Hepatocyte (in vitro differentiated cells): ENCODE measurements at regions not wholly inside any gene's neighbourhood (a gene's known extent, or its start where the extent isn't known, plus 50 kb on each side); places are given as distances from the start of the nearest gene placed in this dataset.

ENCODE experiments used
- DNase-seq: peaks from one replicate; pipeline ENCODE4 v3.0.0-alpha.2; 2016; ENCODE audit warnings: low spot score
- H2AFZ ChIP-seq: fragments of 200-600 bp; sonication (generic); 2 replicates; pipeline ENCODE4 v1.6.0; 2016; ENCODE audit warnings: antibody characterized with exemption, mild to moderate bottlenecking
- H3K27ac ChIP-seq: fragments of 200-600 bp; sonication (generic); 2 replicates; pipeline ENCODE4 v1.5.1; 2016; ENCODE audit warnings: mild to moderate bottlenecking
- H3K27me3 ChIP-seq: fragments of 200-600 bp; sonication (generic); 2 replicates; pipeline ENCODE4 v1.6.1; 2016
- H3K36me3 ChIP-seq: fragments of 200-600 bp; sonication (generic); replicated peaks from 2 replicates; pipeline ENCODE4 v1.5.1; 2016; ENCODE audit warnings: low read depth; ENCODE audit not compliant: insufficient read depth
- H3K4me1 ChIP-seq: fragments of 200-600 bp; sonication (generic); 2 replicates; pipeline ENCODE4 v1.5.1; 2016; ENCODE audit warnings: mild to moderate bottlenecking, moderate library complexity; ENCODE audit not compliant: insufficient read depth
- H3K4me2 ChIP-seq: fragments of 200-600 bp; sonication (generic); 2 replicates; pipeline ENCODE4 v1.6.0; 2016
- H3K4me3 ChIP-seq: fragments of 200-600 bp; sonication (generic); 2 replicates; pipeline ENCODE4 v1.5.1; 2016; ENCODE audit warnings: mild to moderate bottlenecking
- H3K79me2 ChIP-seq: fragments of 200-600 bp; sonication (generic); 2 replicates; pipeline ENCODE4 v1.6.0; 2017; ENCODE audit warnings: mild to moderate bottlenecking
- H3K9me2 ChIP-seq: fragments of 200-600 bp; sonication (generic); replicated peaks from 2 replicates; pipeline ENCODE4 v1.6.0; 2017; ENCODE audit warnings: mild to moderate bottlenecking; ENCODE audit not compliant: insufficient read depth
- H3K9me3 ChIP-seq: fragments of 200-600 bp; sonication (generic); 2 replicates; pipeline ENCODE4 v1.5.1; 2016; ENCODE audit warnings: low read depth, mild to moderate bottlenecking
- H4K20me1 ChIP-seq: fragments of 200-600 bp; sonication (generic); 2 replicates; pipeline ENCODE4 v1.6.0; 2016; ENCODE audit warnings: mild to moderate bottlenecking; ENCODE audit not compliant: insufficient read depth, poor library complexity, severe bottlenecking
- EZH2 ChIP-seq: fragments of 200-600 bp; sonication (generic); IDR thresholded peaks from 2 replicates; pipeline ENCODE4 v1.6.1; 2016; ENCODE audit warnings: antibody characterized with exemption, mild to moderate bottlenecking, borderline replicate concordance
- EZH2phosphoT487 ChIP-seq: fragments of 200-600 bp; sonication (generic); IDR thresholded peaks from one replicate; pipeline ENCODE4 v1.6.1; 2018; ENCODE audit warnings: antibody characterized with exemption, mild to moderate bottlenecking, low read depth, moderate library complexity; ENCODE audit not compliant: unreplicated experiment, severe bottlenecking
- WGBS: methylation state at CpG from one replicate; pipeline ENCODE4 v1.1.6; 2016; ENCODE audit warnings: low lambda C conversion rate; ENCODE audit errors: missing lambda C conversion rate; 5-methylcytosine and 5-hydroxymethylcytosine counted together
- TF ChIP-seq, protein P1 (sequence below): fragments of 200-600 bp; sonication (generic); IDR thresholded peaks from 2 replicates; pipeline ENCODE4 v1.5.1; 2016; ENCODE audit warnings: antibody characterized with exemption, mild to moderate bottlenecking; ENCODE audit not compliant: poor library complexity

GRCh38 chr6:10203651-10204050, 211.2 kb downstream of the TFAP2A start:
- no peaks in the 10 kb centered on the region for H3K9me3 ChIP-seq
- H3K9me2 ChIP-seq = no peaks in the 10 kb centered on the region
- H3K4me1 ChIP-seq = no peaks in the 10 kb centered on the region
- DNase-seq = no peak
- H3K27me3 ChIP-seq = no peaks in the 10 kb centered on the region
- no peaks in the 10 kb centered on the region for H3K79me2 ChIP-seq
- no peak overlapping the region for H3K4me3 ChIP-seq
- no peaks in the 10 kb centered on the region for H3K36me3 ChIP-seq
- TF ChIP-seq EZH2phosphoT487 (no peak), EZH2 (no peak)
- TF ChIP-seq, protein P1, sequence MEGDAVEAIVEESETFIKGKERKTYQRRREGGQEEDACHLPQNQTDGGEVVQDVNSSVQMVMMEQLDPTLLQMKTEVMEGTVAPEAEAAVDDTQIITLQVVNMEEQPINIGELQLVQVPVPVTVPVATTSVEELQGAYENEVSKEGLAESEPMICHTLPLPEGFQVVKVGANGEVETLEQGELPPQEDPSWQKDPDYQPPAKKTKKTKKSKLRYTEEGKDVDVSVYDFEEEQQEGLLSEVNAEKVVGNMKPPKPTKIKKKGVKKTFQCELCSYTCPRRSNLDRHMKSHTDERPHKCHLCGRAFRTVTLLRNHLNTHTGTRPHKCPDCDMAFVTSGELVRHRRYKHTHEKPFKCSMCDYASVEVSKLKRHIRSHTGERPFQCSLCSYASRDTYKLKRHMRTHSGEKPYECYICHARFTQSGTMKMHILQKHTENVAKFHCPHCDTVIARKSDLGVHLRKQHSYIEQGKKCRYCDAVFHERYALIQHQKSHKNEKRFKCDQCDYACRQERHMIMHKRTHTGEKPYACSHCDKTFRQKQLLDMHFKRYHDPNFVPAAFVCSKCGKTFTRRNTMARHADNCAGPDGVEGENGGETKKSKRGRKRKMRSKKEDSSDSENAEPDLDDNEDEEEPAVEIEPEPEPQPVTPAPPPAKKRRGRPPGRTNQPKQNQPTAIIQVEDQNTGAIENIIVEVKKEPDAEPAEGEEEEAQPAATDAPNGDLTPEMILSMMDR = no peak
- no peak overlapping the region for H3K4me2 ChIP-seq
- no peak overlapping the region for H3K27ac ChIP-seq
- H4K20me1 ChIP-seq = no peaks in the 10 kb centered on the region
- 85% methylated on average over 1 of the region's 1 CpG for WGBS
- H2AFZ ChIP-seq = no peak overlapping the region

DNA sequence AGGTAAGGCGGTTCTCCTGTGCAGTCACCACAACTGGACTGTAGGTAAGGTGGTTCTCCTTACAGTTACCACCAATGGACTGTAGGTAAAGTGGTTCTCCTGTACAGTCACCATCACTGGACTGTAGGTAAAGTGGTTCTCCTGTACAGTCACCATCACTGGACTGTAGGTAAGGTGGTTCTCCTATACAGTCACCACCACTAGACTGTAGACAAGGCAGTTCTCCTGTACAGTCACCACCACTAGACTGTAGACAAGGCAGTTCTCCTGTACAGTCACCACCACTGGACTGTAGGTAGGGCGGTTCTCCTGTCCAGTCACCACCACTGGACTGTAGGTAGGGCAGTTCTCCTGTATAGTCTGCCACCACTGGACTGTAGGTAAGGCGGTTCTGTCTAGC, 212.3 kb downstream of the TFAP2A start:
- Histone ChIP-seq H3K36me3 (no peaks in the 10 kb centered on the region), H3K4me3 (no peak overlapping the region), H3K79me2 (no peaks in the 10 kb centered on the region), H3K9me3 (no peaks in the 10 kb centered on the region), H3K27ac (no peak overlapping the region), H2AFZ (no peak overlapping the region), H3K9me2 (no peaks in the 10 kb centered on the region), H4K20me1 (no peaks in the 10 kb centered on the region), H3K4me1 (no peaks in the 10 kb centered on the region), H3K27me3 (no peaks in the 10 kb centered on the region), H3K4me2 (no peak overlapping the region)
- no peak for TF ChIP-seq EZH2phosphoT487
- TF ChIP-seq, protein P1 = no peak
- TF ChIP-seq EZH2 = no peak
- no peak for DNase-seq
- WGBS = 98% methylated on average over 3 of the region's 3 CpGs

- no peak overlapping the region for H3K27ac ChIP-seq
- WGBS = 84% methylated on average over 8 of the region's 8 CpGs
- no peaks in the 10 kb centered on the region for H3K9me2 ChIP-seq
- H2AFZ ChIP-seq = no peak overlapping the region
- H3K36me3 ChIP-seq = no peaks in the 10 kb centered on the region
- no peaks in the 10 kb centered on the region for H3K79me2 ChIP-seq
- no peak for DNase-seq
- TF ChIP-seq EZH2 (no peak), EZH2phosphoT487 (no peak)
- TF ChIP-seq, protein P1 = no peak
- H3K4me1 ChIP-seq = no peaks in the 10 kb centered on the region
- no peaks in the 10 kb centered on the region for H4K20me1 ChIP-seq
- H3K27me3 ChIP-seq = no peaks in the 10 kb centered on the region
- no peak overlapping the region for H3K4me2 ChIP-seq
- H3K9me3 ChIP-seq = no peaks in the 10 kb centered on the region
- no peak overlapping the region for H3K4me3 ChIP-seq
These were observed 213.0 kb downstream of the TFAP2A start for GRCh38 chr6:10201606-10202510.
